Subcutaneous abdominal adipose tissue (tissue), 5 donors: ENCODE measurements at regions not wholly inside any gene's neighbourhood (a gene's known extent, or its start where the extent isn't known, plus 50 kb on each side); places are given as distances from the start of the nearest gene placed in this dataset.

ENCODE experiments used
- H3K27ac ChIP-seq: one replicate; pipeline ENCODE4 v1.7.0; 2013; ENCODE audit warnings: low read depth, mild to moderate bottlenecking, inconsistent platforms, low read length, moderate library complexity
- H3K27me3 ChIP-seq, 5 donors: one replicate each; pipeline ENCODE4 v1.7.0; 2013; ENCODE audit warnings: low read length in 5 of 5, inconsistent platforms in 1 of 5; ENCODE audit not compliant: control insufficient read depth in 5 of 5, insufficient read depth in 4 of 5
- H3K36me3 ChIP-seq, 5 donors: one replicate each; pipeline ENCODE4 v1.7.0; 2013; ENCODE audit warnings: low read length in 5 of 5; ENCODE audit not compliant: control insufficient read depth in 5 of 5, insufficient read depth in 5 of 5
- H3K4me1 ChIP-seq, 5 donors: one replicate each; pipeline ENCODE4 v1.7.0; 2013; ENCODE audit warnings: low read length in 5 of 5, mild to moderate bottlenecking in 3 of 5, moderate library complexity in 1 of 5; ENCODE audit not compliant: control insufficient read depth in 5 of 5, insufficient read depth in 5 of 5
- H3K4me3 ChIP-seq, 5 donors: one replicate each; pipeline ENCODE4 v1.7.0; 2013; ENCODE audit warnings: low read length in 5 of 5, low read depth in 1 of 5
- H3K9ac ChIP-seq, 5 donors: one replicate each; pipeline ENCODE4 v1.7.0; 2013; ENCODE audit warnings: low read length in 5 of 5, mild to moderate bottlenecking in 4 of 5, moderate library complexity in 3 of 5
- H3K9me3 ChIP-seq, 5 donors: one replicate each; pipeline ENCODE4 v1.7.0; 2013; ENCODE audit warnings: low read length in 5 of 5; ENCODE audit not compliant: control insufficient read depth in 5 of 5
- donor health status: healthy.
- donor health status: healthy.
- donor health status: healthy.
- donor health status: healthy.
- donor health status: healthy.

- H3K4me1 ChIP-seq = peaks cover 0 to 20% (median 12%) of the 10 kb centered on the region in 5 donors
- no peak overlapping the region for H3K4me3 ChIP-seq
- no peaks in the 10 kb centered on the region for H3K27me3 ChIP-seq
- H3K9ac ChIP-seq = no peak overlapping the region
- H3K27ac ChIP-seq = no peak overlapping the region
- H3K36me3 ChIP-seq = no peaks in the 10 kb centered on the region
- H3K9me3 ChIP-seq = peaks cover 3 to 8% (median 4%) of the 10 kb centered on the region in 5 donors
These were observed 66.4 kb upstream of the DAB2 start for GRCh38 chr5:39491210-39491609.

GRCh38 chr5:39489263-39489662 lies 64.5 kb upstream of the DAB2 start:
- H3K9ac ChIP-seq = no peak overlapping the region
- no peak overlapping the region for H3K27ac ChIP-seq
- H3K36me3 ChIP-seq = no peaks in the 10 kb centered on the region
- no peak overlapping the region for H3K4me3 ChIP-seq
- H3K9me3 ChIP-seq = peaks cover 3 to 8% (median 4%) of the 10 kb centered on the region in 5 donors
- no peaks in the 10 kb centered on the region for H3K27me3 ChIP-seq
- H3K4me1 ChIP-seq = peaks cover 0 to 10% (median 6%) of the 10 kb centered on the region in 5 donors

- peaks cover 3 to 8% (median 4%) of the 10 kb centered on the region in 5 donors for H3K9me3 ChIP-seq
- no peak overlapping the region for H3K4me3 ChIP-seq
- no peak overlapping the region for H3K9ac ChIP-seq
- peaks cover 0 to 6% (median 2%) of the 10 kb centered on the region in 5 donors for H3K4me1 ChIP-seq
- no peaks in the 10 kb centered on the region for H3K36me3 ChIP-seq
- H3K27ac ChIP-seq = no peak overlapping the region
- no peaks in the 10 kb centered on the region for H3K27me3 ChIP-seq
These were observed 62.0 kb upstream of the DAB2 start for GRCh38 chr5:39486790-39487189.

DNA sequence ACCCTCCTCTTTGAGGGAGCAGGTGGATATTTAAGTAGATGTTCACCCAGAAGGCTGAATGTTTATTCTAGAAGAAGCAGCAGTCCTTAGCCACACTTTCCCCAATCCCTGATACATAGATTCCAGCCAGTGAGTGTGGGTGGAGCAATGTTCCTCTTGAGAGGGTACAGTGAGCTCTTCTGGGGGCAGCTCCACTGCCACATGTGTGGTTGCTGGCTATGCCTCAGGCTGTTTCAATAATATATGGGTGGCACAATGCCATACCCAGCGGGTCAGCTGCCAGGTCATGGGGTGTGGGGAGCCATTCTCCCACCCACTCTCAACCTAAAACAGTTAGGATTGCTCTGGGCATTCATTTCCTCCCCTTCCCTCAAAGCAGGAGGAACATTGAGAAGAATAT lies 61.6 kb upstream of the DAB2 start:
- H3K27ac ChIP-seq = no peak overlapping the region
- no peak overlapping the region for H3K9ac ChIP-seq
- H3K9me3 ChIP-seq = peaks cover 3 to 8% (median 3%) of the 10 kb centered on the region in 5 donors
- peaks cover 0 to 6% (median 2%) of the 10 kb centered on the region in 5 donors for H3K4me1 ChIP-seq
- no peak overlapping the region for H3K4me3 ChIP-seq
- H3K27me3 ChIP-seq = no peaks in the 10 kb centered on the region
- no peaks in the 10 kb centered on the region for H3K36me3 ChIP-seq

GRCh38 chr5:39485079-39485478 lies 60.3 kb upstream of the DAB2 start:
- no peak overlapping the region for H3K4me3 ChIP-seq
- H3K27me3 ChIP-seq = no peaks in the 10 kb centered on the region
- no peak overlapping the region for H3K27ac ChIP-seq
- H3K9me3 ChIP-seq = peaks cover 0 to 5% (median 0%) of the 10 kb centered on the region in 5 donors
- no peaks in the 10 kb centered on the region for H3K36me3 ChIP-seq
- H3K9ac ChIP-seq = no peak overlapping the region
- H3K4me1 ChIP-seq = peaks cover 0 to 6% (median 2%) of the 10 kb centered on the region in 5 donors

DNA sequence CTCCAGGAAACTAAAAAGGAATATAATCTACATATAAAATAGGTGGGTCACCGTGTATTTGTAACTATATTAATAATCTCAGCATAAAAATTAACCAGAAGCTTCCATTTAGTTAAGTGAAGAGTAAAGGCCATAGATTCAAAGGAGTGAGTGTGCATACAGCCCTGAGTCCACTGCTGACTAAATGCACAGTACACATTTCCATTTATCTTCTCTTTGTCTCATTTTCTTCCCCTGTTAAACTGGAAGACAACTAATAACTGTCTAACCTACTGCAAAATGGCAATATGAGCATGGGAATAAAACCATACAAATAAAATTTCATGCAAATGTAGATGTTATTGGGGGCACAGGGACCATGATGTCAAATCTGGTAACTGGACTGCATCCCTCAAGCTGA lies 59.9 kb upstream of the DAB2 start:
- H3K4me3 ChIP-seq = no peak overlapping the region
- H3K27me3 ChIP-seq = no peaks in the 10 kb centered on the region
- no peak overlapping the region for H3K27ac ChIP-seq
- no peak overlapping the region for H3K9ac ChIP-seq
- no peaks in the 10 kb centered on the region for H3K36me3 ChIP-seq
- peaks cover 0 to 1% (median 0%) of the 10 kb centered on the region in 5 donors for H3K9me3 ChIP-seq
- H3K4me1 ChIP-seq = peaks cover 0 to 6% (median 2%) of the 10 kb centered on the region in 5 donors

GRCh38 chr5:39482098-39482497 lies 57.3 kb upstream of the DAB2 start:
- Histone ChIP-seq H3K4me3 (no peak overlapping the region), H3K27me3 (no peaks in the 10 kb centered on the region), H3K36me3 (no peaks in the 10 kb centered on the region), H3K27ac (no peak overlapping the region), H3K9ac (no peak overlapping the region), H3K4me1 (peaks cover 0 to 6% (median 2%) of the 10 kb centered on the region in 5 donors), H3K9me3 (no peaks in the 10 kb centered on the region)

- Histone ChIP-seq H3K27me3 (no peaks in the 10 kb centered on the region), H3K9me3 (no peaks in the 10 kb centered on the region), H3K4me1 (peaks cover 0 to 9% (median 6%) of the 10 kb centered on the region in 5 donors), H3K27ac (no peak overlapping the region), H3K4me3 (no peak overlapping the region), H3K9ac (no peak overlapping the region), H3K36me3 (no peaks in the 10 kb centered on the region)
These were observed 54.8 kb upstream of the DAB2 start for GRCh38 chr5:39479537-39479936.

- Histone ChIP-seq H3K4me1 (peaks cover 0 to 9% (median 6%) of the 10 kb centered on the region in 5 donors), H3K9ac (no peak overlapping the region), H3K36me3 (no peaks in the 10 kb centered on the region), H3K27me3 (no peaks in the 10 kb centered on the region), H3K27ac (no peak overlapping the region), H3K9me3 (no peaks in the 10 kb centered on the region), H3K4me3 (no peak overlapping the region)
These were observed 54.1 kb upstream of the DAB2 start for GRCh38 chr5:39478863-39479262.

DNA sequence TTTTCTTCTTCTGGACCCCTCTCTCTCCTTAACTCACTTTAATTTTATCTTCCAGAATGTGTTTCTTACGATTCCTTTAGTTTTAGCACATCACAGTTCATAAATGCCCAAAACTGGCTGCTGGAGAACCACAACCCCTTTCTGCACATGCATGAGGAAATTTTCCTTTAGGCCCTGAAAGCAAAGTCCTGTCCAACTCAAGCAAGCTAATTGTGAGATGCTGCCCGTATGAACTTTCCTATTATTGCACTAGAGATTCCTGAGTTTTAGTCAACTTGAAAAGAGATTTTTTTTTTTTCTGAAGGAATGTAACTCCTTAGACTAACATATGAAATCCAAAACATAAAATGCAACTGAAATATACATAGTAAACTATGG lies 52.1 kb upstream of the DAB2 start:
- no peaks in the 10 kb centered on the region for H3K9me3 ChIP-seq
- H3K27me3 ChIP-seq = no peaks in the 10 kb centered on the region
- H3K27ac ChIP-seq = no peak overlapping the region
- peaks cover 0 to 9% (median 6%) of the 10 kb centered on the region in 5 donors for H3K4me1 ChIP-seq
- no peak overlapping the region for H3K4me3 ChIP-seq
- no peak overlapping the region for H3K9ac ChIP-seq
- no peaks in the 10 kb centered on the region for H3K36me3 ChIP-seq
